Stimulated activated CD4-positive, alpha-beta T cell treated with anti-CD3 and anti-CD28 coated beads, Interleukin-2, amount 100 ng/mL, for 48 hours (primary cell): ENCODE measurements at regions not wholly inside any gene's neighbourhood (a gene's known extent, or its start where the extent isn't known, plus 50 kb on each side); places are given as distances from the start of the nearest gene placed in this dataset.
"Not testable (repeated sequence)": the region's sequence is repeated elsewhere in the genome, so short reads cannot be mapped to it uniquely, and the experiment has no call there.

Experiments used
- DNase-seq, 2 donors: peaks; one replicate each; pipeline ENCODE4 v3.0.0-alpha.2; 2020

GRCh38 chr14:83887866-83888265 is 1642.1 kb upstream of the FLRT2 start:
- no peak for DNase-seq

GRCh38 chr14:83893447-83893846 is 1636.5 kb upstream of the FLRT2 start:
- DNase-seq = no peak

- DNase-seq = no peak
These were observed 1635.4 kb upstream of the FLRT2 start for GRCh38 chr14:83894568-83894967.

GRCh38 chr14:83898558-83898957 is 1631.4 kb upstream of the FLRT2 start:
- DNase-seq = not testable (repeated sequence)

- no peak for DNase-seq
These were observed 1630.2 kb upstream of the FLRT2 start for GRCh38 chr14:83899706-83900105.

- DNase-seq = no peak
These were observed 1624.8 kb upstream of the FLRT2 start for GRCh38 chr14:83905157-83905556.

GRCh38 chr14:83908419-83908818 is 1621.5 kb upstream of the FLRT2 start:
- no peak for DNase-seq

- DNase-seq = no peak
These were observed 1620.4 kb upstream of the FLRT2 start for GRCh38 chr14:83909507-83909906.

GRCh38 chr14:83912032-83912642 is 1617.8 kb upstream of the FLRT2 start:
- DNase-seq = no peak

- no peak for DNase-seq
These were observed 1616.5 kb upstream of the FLRT2 start for GRCh38 chr14:83913476-83913875.

GRCh38 chr14:83918546-83918945 is 1611.4 kb upstream of the FLRT2 start:
- no peak for DNase-seq

GRCh38 chr14:83919675-83920074 is 1610.3 kb upstream of the FLRT2 start:
- DNase-seq = not testable (repeated sequence)

GRCh38 chr14:83923842-83924241 is 1606.1 kb upstream of the FLRT2 start:
- DNase-seq = no peak

- no peak for DNase-seq
These were observed 1605.7 kb upstream of the FLRT2 start for GRCh38 chr14:83924259-83924658.

GRCh38 chr14:83940253-83940652 is 1589.7 kb upstream of the FLRT2 start:
- DNase-seq = no peak

GRCh38 chr14:83958359-83958758 is 1571.6 kb upstream of the FLRT2 start:
- DNase-seq = no peak

- DNase-seq = no peak
These were observed 1569.0 kb upstream of the FLRT2 start for GRCh38 chr14:83960832-83961512.

GRCh38 chr14:83969998-83970397 is 1559.9 kb upstream of the FLRT2 start:
- DNase-seq = no peak

- DNase-seq = no peak
These were observed 1557.3 kb upstream of the FLRT2 start for GRCh38 chr14:83972631-83973030.

GRCh38 chr14:83974647-83975163 is 1555.2 kb upstream of the FLRT2 start:
- DNase-seq = no peak

GRCh38 chr14:83975435-83975834 is 1554.5 kb upstream of the FLRT2 start:
- DNase-seq = no peak

- DNase-seq = no peak
These were observed 1553.8 kb upstream of the FLRT2 start for GRCh38 chr14:83975841-83976770.

GRCh38 chr14:83977583-83977982 is 1552.4 kb upstream of the FLRT2 start:
- no peak for DNase-seq
